Germinal center (tissue), 1 donor: ENCODE measurements at regions not wholly inside any gene's neighbourhood (a gene's known extent, or its start where the extent isn't known, plus 50 kb on each side); places are given as distances from the start of the nearest gene placed in this dataset.
"Not testable (repeated sequence)": the region's sequence is repeated elsewhere in the genome, so short reads cannot be mapped to it uniquely, and the experiment has no call there.

Source experiments
- DNase-seq: peaks from one replicate; pipeline ENCODE4 v3.0.0; 2012; ENCODE audit warnings: mixed read lengths, low spot score

DNA sequence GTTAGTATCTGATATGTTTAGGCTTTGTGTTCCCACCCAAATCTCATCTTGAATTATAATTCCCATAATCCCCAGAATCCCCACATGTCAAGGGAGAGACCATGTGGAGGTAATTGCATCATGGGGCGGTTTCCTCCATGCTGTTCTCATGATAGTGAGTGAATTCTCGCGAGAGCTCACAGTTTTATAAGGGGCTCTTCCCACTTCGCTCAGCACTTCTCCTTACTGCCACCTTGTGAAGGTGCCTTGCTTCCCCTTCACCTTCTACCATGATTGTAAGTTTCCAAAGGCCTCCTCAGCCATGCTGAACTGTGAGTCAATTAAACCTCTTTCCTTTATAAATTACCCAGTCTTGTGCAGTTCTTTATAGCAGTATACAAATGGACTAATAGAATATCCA lies 371.9 kb upstream of the CCDC54 start:
- DNase-seq = not testable (repeated sequence)

DNA sequence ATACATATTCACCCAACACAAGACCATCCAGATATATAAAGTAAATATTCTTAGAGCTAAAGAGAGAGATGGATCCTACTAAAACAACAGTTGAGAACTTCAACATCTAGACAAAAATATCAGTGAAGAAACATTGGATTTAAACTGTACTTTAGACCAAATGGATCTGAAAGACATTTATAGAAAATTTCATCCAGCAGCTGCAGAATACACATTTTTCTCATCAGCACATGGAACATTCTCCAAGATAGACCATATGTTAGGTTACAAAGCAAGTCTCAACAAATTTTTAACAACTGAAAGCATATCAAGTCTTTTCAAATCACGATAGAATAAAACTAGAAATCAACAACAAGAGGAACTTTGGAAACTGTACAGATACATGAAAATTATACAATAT lies 369.0 kb upstream of the CCDC54 start:
- no peak for DNase-seq

DNA sequence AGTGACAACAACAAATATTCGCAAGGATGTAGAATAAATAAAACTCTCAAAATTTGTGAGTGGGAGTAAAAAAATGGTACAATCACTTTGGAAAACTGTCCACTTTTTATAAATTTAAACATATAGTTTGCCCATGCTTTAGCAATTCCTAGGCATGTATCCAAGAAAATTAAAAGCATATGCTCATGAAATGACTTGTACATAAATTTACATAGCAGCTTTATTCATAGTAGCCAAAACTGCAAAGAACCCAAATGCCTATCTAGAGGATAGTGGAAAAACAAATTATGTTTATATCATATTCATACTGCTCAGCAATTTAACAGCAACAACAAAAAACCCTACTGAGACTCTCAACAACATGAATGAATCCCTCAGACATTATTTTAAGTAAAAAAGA lies 363.6 kb upstream of the CCDC54 start:
- DNase-seq = no peak

DNA sequence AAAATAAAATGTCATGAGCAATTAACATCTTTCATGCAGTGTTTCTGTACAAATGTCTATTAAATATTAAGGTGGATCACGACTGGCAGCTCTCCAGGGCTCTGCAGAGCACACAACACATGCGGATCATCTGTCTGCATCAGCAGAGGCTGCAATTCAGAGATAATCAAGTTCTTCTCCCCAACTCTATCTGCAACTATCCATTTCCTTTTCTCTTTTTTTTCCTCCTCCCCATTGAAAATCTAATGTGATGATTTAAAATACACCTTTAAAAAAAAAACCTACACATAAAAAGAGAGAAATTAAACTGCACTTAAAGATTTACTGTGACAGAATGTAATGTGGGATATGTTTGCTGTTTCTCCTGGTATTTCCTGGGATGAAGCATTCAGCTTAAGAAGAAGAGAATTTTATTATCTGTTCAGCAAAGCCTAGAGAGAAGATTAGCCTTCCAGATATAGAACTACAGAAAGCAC lies 352.6 kb upstream of the CCDC54 start:
- DNase-seq = no peak

DNA sequence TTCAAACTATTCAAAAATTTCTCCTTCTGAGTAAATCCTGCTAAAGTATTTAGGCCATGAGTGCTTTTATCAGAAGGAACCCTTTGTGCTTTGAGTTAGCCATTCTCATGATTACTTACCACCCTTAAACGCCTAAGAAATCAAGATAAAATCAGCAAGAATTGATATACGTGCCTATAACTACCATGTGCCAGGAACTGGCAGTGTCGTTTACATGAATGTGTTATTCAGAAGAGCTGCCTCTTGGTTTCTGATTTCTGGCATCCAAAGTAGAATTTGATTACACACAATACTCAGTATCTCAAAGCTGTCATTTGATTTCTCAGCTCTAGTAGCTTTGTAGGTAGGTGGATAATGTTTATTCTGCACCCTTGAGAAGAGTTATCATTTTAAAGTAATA lies 351.3 kb upstream of the CCDC54 start:
- no peak for DNase-seq

DNA sequence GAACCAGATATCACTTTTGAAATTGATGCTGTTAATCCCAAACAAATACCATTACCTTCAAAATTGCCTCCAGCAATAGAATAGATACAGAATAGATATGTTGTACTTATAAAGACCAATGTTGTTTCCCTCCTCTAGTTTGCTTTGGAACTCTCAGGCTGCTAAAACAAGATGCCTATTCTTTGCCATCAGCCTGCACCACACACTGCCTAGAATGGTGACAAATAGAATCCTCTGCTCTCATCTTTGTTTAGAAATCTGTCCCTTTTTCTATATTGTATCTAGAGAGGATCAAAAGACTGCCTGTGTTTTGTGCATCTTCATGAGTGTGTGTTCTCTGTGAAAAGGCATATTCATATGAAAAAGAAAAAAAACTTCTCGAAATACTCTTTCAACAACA lies 349.2 kb upstream of the CCDC54 start:
- no peak for DNase-seq

DNA sequence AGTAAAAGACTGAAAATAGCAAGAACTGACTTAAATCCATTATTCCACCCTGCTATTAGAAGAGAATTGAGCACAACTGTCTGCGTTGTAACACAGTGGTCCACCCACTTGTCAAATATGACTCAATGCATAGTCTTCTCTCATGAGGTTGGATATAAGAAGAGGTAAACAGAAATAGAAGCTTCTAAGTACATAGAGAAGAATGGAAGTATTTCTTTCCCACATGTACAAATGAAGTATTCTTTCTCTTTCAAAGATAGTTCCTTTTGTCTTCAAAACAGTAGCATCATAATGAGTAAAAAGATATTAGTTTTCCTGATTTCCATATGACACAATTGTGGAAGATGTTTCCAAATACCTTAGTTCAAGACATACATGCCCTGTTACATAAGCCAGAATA lies 348.6 kb upstream of the CCDC54 start:
- no peak for DNase-seq

DNA sequence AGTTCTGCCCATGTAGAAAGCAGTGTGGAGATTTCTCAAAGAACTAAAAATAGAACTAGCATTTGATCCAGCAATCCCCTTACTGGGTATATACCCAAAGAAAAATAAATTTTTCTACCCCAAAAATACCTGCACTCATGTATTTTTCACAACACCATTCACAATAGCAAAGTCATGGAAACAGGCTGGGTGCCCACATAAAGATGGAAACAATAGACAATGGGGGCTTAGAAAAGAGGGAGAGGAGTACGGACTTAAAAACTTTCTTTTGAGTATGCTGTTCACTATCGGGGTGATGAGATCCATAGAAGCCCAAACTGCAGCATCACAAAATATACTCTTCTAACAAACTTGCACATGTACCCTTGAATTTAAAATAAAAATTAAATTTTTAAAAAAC lies 345.1 kb upstream of the CCDC54 start:
- no peak for DNase-seq

DNA sequence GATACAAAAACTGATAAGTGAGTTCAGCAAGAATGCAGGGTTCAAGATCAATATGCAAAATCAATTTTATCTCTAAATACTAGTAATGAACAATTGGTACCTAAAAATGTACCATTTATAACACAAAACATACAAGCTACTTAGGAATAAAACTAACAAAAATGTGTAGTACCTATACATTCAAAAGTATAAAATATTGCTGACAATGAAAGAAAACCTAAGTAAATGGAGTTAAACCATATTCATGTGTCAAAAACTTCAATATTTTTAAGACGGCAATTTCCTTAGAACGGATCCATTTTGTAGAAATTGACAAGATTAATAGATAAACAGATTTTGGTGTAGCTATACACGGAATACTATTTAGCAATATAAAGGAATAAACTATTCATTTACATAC lies 343.1 kb upstream of the CCDC54 start:
- no peak for DNase-seq

DNA sequence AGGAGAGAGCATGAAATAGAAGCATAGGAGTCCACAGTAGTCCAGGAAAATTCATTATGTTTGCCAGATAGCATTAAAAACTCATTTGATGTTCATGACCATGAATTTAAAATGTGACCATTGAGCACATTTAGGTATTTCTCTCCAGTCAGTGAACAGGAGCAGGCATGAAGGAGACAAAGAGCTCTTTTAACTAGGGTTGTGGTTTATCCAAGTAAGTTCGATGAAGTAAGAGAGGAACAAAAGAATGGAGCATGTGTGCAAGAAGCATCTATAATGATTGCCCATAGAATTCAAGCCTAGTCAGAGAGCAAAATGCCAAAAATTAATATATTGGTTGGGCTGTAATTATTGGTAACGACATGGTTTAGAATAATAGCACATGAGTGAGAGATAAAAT lies 342.1 kb upstream of the CCDC54 start:
- no peak for DNase-seq

DNA sequence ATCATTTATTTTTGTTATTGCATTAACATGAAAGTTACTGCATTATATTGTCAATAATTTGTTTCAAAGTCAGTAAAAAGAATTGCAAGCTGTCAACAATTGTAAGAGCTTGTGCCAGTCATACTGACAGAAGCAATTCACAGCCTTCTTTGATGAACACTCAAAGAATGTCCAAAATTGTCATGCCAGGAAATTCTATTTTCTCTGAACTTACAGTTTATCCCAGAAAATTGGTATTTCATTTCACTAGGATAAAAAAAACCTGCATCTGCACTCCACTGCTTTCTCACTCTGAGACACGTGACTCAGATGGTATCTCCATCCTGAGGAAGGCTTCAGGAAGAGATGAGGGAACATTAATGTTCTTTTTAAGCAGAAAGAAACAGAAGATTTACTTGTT lies 332.6 kb upstream of the CCDC54 start:
- no peak for DNase-seq

DNA sequence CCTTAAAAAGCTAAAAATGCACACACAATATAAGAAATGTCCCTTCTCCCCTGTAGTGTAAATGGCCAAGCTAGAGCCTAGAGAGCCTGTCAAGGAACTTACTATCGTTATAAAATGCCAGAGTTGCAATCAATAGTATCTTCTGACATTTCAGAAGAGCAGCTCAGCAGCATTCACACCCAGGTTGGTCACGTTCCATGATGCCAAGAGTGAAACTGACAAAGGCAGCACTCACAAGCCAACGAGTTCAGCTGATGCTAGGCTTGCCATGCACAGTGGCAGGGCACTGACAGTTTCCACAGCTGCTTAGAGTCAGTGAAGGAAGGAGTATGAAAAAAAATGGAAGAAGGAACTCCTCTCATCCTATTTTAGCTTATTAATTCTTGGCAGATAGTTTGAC lies 331.4 kb upstream of the CCDC54 start:
- DNase-seq = no peak

DNA sequence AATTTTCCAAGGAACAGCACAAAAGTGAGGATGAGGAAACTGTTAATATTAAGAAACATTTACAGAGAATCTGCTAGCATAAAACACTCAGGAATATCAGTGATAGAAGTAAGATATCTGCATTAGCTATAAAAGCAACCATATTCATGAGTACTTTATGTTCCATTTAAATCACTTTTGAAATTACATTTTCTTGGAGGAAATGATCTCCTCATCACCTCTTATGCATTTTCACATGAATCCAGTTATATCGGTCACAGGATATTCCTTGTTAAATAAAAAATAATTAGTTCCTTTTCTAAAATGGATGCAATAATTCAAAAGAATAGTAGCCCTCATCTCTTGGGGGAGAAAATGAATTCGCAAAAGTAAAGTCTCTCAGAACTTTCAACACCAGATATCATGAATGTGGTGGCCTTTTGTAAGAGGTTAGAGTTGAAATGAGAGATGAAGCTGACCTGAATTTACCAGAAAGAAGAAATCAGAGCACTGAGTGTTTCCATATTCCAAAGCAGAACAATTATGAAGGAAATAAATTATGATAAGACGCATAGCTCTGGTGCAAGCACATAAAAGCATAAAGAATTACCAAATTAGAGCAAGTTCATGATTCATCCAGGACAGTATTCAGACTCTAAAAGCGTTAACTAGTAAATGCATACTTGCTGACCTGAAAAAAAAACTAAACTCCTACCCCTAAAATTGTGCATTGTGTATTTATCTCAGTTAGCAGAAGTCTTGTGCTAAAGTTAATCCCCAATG lies 321.9 kb upstream of the CCDC54 start:
- no peak for DNase-seq

DNA sequence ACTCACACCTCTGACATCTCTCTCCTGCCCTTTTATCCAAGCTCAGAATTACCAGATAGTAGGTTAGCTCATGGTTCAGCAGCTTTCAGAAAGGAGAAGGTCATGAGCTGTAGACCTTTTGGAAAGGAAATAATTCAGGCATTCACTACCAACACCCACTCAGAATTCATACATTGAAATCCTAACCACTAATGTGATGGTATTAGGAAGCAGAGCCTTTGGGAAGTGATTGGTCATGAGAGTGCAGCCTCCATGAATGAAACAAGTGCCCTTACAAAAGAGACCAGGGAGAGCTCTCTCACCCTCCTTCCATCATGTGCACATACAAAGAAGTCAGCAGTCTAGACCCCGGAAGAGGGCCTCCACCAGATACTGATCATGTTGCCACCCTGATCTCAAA lies 315.8 kb upstream of the CCDC54 start:
- DNase-seq = no peak

DNA sequence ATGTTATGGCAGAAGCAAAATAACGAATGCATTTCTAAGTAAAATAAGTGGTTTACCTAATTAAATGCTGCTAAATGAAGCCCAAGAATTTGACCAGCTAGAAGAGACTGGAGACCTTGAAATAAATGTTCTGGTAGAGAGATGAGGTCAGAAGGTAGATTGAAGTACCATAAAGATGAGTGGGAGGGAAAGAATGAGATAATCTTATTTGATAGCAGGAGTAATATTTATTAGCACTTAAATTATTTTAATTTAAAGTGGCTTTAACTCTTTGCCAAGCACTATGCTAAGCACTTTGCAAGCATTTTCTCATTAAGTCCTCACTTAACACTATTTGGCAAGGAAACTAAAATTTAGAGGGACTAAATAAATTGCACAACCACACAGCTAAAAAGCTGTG lies 314.9 kb upstream of the CCDC54 start:
- DNase-seq = no peak

DNA sequence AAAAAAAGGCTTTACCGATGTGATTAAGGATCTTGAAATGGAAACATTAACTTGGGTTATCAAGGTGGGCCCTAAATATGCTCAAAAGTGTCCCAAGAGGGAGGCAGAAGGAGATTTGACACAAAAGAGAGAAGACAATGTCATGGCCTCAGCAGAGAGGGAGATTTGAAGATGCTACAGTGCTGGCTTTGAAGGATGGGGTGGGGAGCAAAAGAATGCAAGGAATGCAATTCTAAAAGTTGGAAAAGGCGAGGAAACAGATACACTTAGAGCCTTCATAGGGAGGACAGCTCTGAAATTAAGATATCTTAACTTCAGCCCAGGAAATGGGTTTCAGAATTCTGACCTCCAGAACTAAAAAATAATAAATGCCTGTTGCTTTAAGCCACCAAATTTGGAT lies 314.5 kb upstream of the CCDC54 start:
- DNase-seq = no peak

DNA sequence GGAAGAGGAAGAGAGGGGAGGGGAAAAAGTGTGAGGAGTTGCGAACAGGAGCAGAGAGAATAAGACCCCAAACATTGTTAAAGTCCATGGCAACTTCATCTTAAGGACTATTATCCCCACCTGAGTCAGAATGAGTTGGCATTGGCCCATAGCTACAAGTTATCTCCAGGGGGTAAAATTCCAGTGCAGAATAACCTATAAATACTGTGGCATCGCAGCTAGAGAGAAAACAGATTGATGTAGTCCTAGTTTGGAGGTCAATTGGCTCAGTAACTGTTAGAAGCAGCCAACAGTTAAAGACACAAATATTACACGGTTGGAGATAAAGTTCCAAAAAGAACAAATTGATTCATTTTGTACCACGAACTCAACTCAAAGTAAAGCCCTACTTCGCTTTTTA lies 313.9 kb upstream of the CCDC54 start:
- DNase-seq = no peak

DNA sequence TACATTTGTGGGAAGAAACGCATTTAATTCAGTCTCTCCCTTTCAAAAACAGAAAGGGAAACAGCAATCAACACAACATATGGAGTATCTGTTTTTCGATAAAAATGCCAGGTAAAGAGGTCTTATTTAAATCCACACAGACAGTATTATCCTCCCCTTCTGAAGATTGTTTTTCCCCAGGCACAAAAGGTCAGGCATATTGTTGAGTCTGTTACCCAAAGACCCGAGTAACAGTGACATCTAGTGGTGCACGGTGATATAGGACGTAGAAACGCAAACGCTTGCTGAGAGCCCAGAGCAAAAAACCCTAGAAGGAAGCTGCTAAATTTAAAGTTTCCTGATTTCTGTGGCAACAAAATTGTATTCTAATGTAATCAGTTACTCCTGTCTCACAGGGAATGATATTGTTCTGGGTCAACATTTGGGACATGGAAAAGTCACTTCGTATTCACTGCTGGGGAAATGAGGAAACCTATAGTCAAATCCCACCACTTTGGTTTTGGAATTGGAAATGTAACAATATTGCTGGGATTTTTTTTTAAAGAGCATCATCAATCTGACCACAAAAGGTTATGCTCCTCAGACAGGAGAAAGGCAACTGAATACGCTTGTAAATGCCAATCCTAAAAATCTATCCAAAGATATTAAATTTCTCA lies 312.7 kb upstream of the CCDC54 start:
- peak; percentile 49 for DNase-seq

DNA sequence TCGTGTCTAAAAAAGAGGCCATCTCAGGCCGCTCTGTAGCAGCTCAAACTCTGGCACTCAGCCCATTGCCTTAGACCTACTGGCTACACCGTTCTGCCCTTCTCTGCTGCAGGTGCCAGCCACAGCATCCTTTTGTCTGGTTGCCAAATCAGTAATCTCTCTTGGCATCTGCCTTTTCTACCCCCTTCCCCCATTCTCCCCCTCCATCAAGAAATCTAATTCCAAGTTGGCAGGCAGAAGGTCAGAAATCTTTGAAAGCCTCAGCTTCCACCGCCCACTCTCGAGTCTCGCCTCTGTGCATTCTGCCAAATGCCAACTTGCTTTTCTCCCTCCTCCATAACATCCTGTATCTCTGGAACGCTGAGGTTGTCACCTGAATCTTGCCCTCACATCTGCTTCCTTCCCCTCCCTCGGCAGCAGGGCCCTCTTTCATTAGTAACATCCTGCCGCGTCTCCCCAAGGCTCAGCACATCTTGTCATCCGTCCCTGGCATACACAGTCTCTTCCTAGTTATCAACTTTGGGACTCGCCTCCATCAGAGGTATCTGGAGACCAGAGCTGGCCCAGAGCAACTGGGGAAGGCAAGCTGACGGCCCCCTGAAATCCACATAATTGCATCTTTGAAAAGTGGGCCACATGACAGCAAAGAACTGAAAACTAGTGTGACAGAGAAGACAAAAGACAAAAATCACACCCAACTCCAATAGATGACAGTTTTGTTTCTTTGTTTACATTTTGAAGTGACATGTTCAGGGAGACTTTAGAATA lies 312.0 kb upstream of the CCDC54 start:
- no peak for DNase-seq

DNA sequence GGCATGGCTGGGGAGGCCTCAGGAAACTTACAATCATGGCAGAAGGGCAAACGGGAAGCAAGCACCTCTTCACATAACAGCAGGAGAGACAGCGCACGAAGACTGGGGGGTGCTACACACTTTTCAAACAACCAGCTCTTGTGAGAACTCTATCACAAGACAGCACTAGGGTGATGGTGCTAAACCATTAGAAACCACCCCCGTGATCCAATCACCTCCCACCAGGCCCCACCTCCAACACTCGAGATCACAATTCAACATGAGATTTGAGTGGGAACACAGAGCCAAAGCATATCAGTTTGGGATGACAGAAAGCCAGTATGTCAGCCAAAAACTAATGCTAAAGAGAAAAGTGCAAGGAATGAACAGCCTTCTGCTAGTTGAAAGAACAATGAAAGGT lies 309.8 kb upstream of the CCDC54 start:
- no peak for DNase-seq

DNA sequence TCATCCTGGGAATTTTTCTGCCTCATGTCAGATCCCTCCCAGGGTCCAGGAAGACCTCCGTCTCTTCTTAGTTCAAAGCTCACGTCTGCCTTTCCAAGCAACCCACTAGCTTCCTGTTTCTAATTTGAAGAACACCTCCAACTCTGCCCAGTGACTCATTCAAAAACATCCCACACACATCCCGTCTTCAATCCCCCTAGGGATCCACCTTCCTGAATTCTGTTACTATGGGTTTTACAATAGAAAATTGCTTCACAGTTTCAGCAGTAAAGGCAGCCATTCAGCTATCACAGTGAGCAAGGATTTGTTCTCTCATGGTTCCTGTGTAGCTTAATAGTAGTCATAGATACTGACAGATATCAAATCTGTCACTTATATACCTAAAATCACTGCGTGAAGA lies 308.3 kb upstream of the CCDC54 start:
- no peak for DNase-seq

DNA sequence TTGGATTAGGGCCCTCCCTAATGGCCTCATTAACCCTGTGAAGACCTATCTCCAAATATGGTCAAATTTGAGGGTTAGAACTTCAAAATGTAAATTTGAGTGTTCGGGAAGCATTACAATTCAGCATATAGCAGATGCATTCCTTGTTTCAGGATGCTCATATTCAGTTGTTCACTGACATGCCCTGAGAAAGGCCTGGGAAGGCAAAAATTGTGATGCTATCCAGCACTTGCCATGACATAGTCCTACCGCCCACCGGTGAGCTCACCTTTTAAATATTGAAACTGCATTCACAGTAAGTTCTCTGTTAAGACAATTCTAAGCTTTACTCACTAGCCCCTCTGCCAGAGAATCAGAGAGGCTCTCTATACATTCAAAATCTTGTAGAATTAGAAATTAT lies 300.3 kb upstream of the CCDC54 start:
- DNase-seq = no peak

DNA sequence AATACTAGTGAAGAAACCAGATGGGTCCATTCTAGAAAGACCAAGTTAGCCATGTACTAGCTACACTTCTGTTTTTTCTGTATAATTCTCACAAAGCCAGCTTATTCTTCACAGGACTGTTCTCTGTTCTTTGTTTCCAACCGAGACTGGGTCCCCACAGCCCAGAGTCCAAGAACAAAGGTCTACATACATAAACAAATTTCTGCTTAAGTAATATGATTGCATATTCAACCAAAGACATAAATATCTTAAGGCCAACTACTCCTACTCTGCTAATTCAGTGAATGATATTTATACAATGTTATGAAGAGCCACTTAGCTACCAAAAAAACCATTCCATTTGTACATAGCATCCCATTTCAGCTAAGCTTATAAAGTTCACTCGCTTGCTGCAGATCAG lies 299.8 kb upstream of the CCDC54 start:
- no peak for DNase-seq
